ENCODE measurements at regions not wholly inside any gene's neighbourhood (a gene's known extent, or its start where the extent isn't known, plus 50 kb on each side); places are given as distances from the start of the nearest gene placed in this dataset.

GRCh38 chr20:57891014-57891413 is 181.2 kb upstream of the PMEPA1 start:
- no peak for DNase-seq

- DNase-seq: no peak
Observed at GRCh38 chr20:57890202-57890800, 180.5 kb upstream of the PMEPA1 start.

- no peak for DNase-seq
Observed at GRCh38 chr20:57888591-57888990, 178.8 kb upstream of the PMEPA1 start.

- no peak for DNase-seq
Observed at GRCh38 chr20:57884956-57885355, 175.1 kb upstream of the PMEPA1 start.

GRCh38 chr20:57883761-57884160 is 173.9 kb upstream of the PMEPA1 start:
- no peak for DNase-seq

GRCh38 chr20:57883224-57883623 is 173.4 kb upstream of the PMEPA1 start:
- no peak for DNase-seq

GRCh38 chr20:57882451-57883161 is 172.8 kb upstream of the PMEPA1 start:
- no peak for DNase-seq

- no peak for DNase-seq
Observed at GRCh38 chr20:57881466-57882385, 171.9 kb upstream of the PMEPA1 start.

GRCh38 chr20:57880571-57880892 is 170.7 kb upstream of the PMEPA1 start:
- DNase-seq: no peak

GRCh38 chr20:57879779-57880570 is 170.2 kb upstream of the PMEPA1 start:
- DNase-seq: no peak

GRCh38 chr20:57879437-57879778 is 169.6 kb upstream of the PMEPA1 start:
- DNase-seq: no peak

- no peak for DNase-seq
Observed at GRCh38 chr20:57878786-57879424, 169.1 kb upstream of the PMEPA1 start.

GRCh38 chr20:57877995-57878394 is 168.2 kb upstream of the PMEPA1 start:
- no peak for DNase-seq

- DNase-seq: no peak
Observed at GRCh38 chr20:57877131-57877824, 167.5 kb upstream of the PMEPA1 start.

GRCh38 chr20:57876163-57876562 is 166.3 kb upstream of the PMEPA1 start:
- no peak for DNase-seq

GRCh38 chr20:57874141-57874540 is 164.3 kb upstream of the PMEPA1 start:
- DNase-seq: no peak

GRCh38 chr20:57872816-57873409 is 163.1 kb upstream of the PMEPA1 start:
- DNase-seq: no peak

GRCh38 chr20:57871237-57871632 is 161.4 kb upstream of the PMEPA1 start:
- DNase-seq: no peak

- no peak for DNase-seq
Observed at GRCh38 chr20:57870597-57871236, 160.9 kb upstream of the PMEPA1 start.

GRCh38 chr20:57869951-57870315 is 160.1 kb upstream of the PMEPA1 start:
- no peak for DNase-seq

Data from effector CD4-positive, alpha-beta T cell (primary cell).